ENCODE measurements at regions not wholly inside any gene's neighbourhood (a gene's known extent, or its start where the extent isn't known, plus 50 kb on each side); places are given as distances from the start of the nearest gene placed in this dataset.

DNA sequence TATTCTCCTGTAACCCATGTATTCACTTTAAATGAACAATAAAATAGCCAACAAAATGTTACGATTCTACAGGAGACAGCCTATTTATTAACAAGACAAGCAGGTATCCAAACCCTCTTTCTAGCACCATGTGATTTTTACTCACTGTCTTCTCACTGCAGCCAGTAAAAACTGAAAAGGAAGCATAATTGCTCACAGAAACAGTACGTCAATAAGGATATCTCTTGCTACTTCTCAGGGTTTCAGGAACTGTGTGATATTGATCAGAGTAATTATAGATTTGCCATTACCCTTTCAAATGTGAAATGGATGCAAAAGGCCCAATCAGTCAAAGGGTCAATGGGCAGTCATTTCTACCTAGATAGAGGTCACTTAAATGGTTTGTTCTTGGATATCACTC is 1473.8 kb upstream of the DDX18 start:
- no peaks in the 10 kb centered on the region for H3K36me3 ChIP-seq (ENCODE audit: insufficient read depth, low read length, poor library complexity, severe bottlenecking)
- intact Hi-C loops (cut with micrococcal nuclease; ENCODE audit: unreplicated experiment), result no loop called here
- H3K4me1 ChIP-seq (ENCODE audit: insufficient read depth, low read length, poor library complexity, severe bottlenecking), result no peaks in the 10 kb centered on the region
- BruUV-seq (replicated peaks), result no TSS peak
- ChIA-PET POLR2A (ENCODE audit: low non-redundant PET) (no interaction called here), CTCF (no interaction called here)
- H3K9me3 ChIP-seq (ENCODE audit: low read depth, low read length, poor library complexity, severe bottlenecking), result peaks cover 41% of the 10 kb centered on the region
- no peaks in the 10 kb centered on the region for H3K27me3 ChIP-seq (replicated peaks; ENCODE audit: insufficient read depth, low read depth, low read length, poor library complexity)
- TF ChIP-seq EZH2 (IDR thresholded peaks at IDR 0.05; ENCODE audit: borderline replicate concordance, low read depth, low read length, poor library complexity, severe bottlenecking), result no peak
- TF ChIP-seq, protein P1, sequence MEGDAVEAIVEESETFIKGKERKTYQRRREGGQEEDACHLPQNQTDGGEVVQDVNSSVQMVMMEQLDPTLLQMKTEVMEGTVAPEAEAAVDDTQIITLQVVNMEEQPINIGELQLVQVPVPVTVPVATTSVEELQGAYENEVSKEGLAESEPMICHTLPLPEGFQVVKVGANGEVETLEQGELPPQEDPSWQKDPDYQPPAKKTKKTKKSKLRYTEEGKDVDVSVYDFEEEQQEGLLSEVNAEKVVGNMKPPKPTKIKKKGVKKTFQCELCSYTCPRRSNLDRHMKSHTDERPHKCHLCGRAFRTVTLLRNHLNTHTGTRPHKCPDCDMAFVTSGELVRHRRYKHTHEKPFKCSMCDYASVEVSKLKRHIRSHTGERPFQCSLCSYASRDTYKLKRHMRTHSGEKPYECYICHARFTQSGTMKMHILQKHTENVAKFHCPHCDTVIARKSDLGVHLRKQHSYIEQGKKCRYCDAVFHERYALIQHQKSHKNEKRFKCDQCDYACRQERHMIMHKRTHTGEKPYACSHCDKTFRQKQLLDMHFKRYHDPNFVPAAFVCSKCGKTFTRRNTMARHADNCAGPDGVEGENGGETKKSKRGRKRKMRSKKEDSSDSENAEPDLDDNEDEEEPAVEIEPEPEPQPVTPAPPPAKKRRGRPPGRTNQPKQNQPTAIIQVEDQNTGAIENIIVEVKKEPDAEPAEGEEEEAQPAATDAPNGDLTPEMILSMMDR (conservative IDR thresholded peaks at IDR 0.05; ENCODE audit: low read depth, low read length), result no peak
- no peak overlapping the region for H3K27ac ChIP-seq (ENCODE audit: low read depth, low read length, poor library complexity, severe bottlenecking)
- H3K4me3 ChIP-seq (ENCODE audit: low read depth, low read length, poor library complexity, severe bottlenecking), result no peak overlapping the region
- no peak for DNase-seq (ENCODE audit: low spot score)

DNA sequence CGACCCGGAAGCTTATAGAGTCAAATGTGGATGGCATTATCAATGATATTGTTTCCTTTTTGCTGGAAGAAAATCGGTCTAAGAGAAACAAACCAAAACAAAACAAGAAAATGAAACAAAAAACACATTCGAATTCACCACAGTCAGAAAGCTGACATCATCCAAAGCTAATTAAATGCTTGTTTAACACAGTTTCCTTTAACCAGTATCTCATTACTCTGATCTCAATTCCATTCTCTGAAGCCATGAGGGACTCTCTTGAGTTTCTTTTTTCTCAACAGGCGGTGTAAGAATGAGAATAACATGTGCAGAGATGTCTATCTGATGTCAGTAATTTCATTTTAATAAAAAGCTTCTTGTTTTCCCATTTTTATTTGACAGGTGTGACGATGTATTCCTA is 1448.3 kb upstream of the DDX18 start:
- BruUV-seq (replicated peaks), result no TSS peak
- ChIA-PET CTCF (no interaction called here), POLR2A (ENCODE audit: low non-redundant PET) (no interaction called here)
- Histone ChIP-seq H3K9me3 (ENCODE audit: low read depth, low read length, poor library complexity, severe bottlenecking) (peaks cover 9% of the 10 kb centered on the region), H3K27ac (ENCODE audit: low read depth, low read length, poor library complexity, severe bottlenecking) (no peak overlapping the region), H3K4me1 (ENCODE audit: insufficient read depth, low read length, poor library complexity, severe bottlenecking) (no peaks in the 10 kb centered on the region), H3K36me3 (ENCODE audit: insufficient read depth, low read length, poor library complexity, severe bottlenecking) (no peaks in the 10 kb centered on the region), H3K27me3 (replicated peaks; ENCODE audit: insufficient read depth, low read depth, low read length, poor library complexity) (no peaks in the 10 kb centered on the region), H3K4me3 (ENCODE audit: low read depth, low read length, poor library complexity, severe bottlenecking) (no peak overlapping the region)
- no peak for TF ChIP-seq EZH2 (IDR thresholded peaks at IDR 0.05; ENCODE audit: borderline replicate concordance, low read depth, low read length, poor library complexity, severe bottlenecking)
- TF ChIP-seq, protein P1 (conservative IDR thresholded peaks at IDR 0.05; ENCODE audit: low read depth, low read length), result no peak
- intact Hi-C loops (cut with micrococcal nuclease; ENCODE audit: unreplicated experiment), result no loop called here
- no peak for DNase-seq (ENCODE audit: low spot score)

DNA sequence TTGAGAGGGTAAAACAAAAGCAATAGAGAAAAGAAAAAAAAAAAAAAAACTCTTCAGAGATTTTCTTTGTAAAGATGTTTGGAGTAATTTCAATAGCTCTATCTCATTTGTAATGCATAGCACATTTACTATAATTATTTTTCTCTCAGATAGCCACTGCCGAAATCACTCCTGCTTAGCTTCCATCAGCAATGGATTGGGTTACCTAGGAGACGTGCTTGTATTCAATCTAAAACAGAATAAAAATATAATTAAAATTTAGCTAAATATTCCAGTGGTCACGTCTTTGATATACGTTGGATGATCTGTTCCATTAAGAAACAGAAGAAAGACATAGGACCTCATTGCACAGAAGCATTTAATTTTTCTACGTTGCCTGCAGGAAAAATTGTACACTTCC is 1435.7 kb upstream of the DDX18 start:
- Histone ChIP-seq H3K27me3 (replicated peaks; ENCODE audit: insufficient read depth, low read depth, low read length, poor library complexity) (no peaks in the 10 kb centered on the region), H3K4me3 (ENCODE audit: low read depth, low read length, poor library complexity, severe bottlenecking) (no peak overlapping the region), H3K4me1 (ENCODE audit: insufficient read depth, low read length, poor library complexity, severe bottlenecking) (no peaks in the 10 kb centered on the region), H3K9me3 (ENCODE audit: low read depth, low read length, poor library complexity, severe bottlenecking) (peaks cover 34% of the 10 kb centered on the region), H3K36me3 (ENCODE audit: insufficient read depth, low read length, poor library complexity, severe bottlenecking) (no peaks in the 10 kb centered on the region), H3K27ac (ENCODE audit: low read depth, low read length, poor library complexity, severe bottlenecking) (no peak overlapping the region)
- CTCF ChIA-PET, result no interaction called here
- no peak for TF ChIP-seq EZH2 (IDR thresholded peaks at IDR 0.05; ENCODE audit: borderline replicate concordance, low read depth, low read length, poor library complexity, severe bottlenecking)
- TF ChIP-seq, protein P1 (conservative IDR thresholded peaks at IDR 0.05; ENCODE audit: low read depth, low read length), result no peak
- no TSS peak for BruUV-seq (replicated peaks)
- no peak for DNase-seq (ENCODE audit: low spot score)
- intact Hi-C loops (cut with micrococcal nuclease; ENCODE audit: unreplicated experiment), result no loop called here
- POLR2A ChIA-PET (ENCODE audit: low non-redundant PET), result no interaction called here
